ENCODE measurements at regions not wholly inside any gene's neighbourhood (a gene's known extent, or its start where the extent isn't known, plus 50 kb on each side); places are given as distances from the start of the nearest gene placed in this dataset.
"Not testable (repeated sequence)": the region's sequence is repeated elsewhere in the genome, so short reads cannot be mapped to it uniquely, and the experiment has no call there.

DNA sequence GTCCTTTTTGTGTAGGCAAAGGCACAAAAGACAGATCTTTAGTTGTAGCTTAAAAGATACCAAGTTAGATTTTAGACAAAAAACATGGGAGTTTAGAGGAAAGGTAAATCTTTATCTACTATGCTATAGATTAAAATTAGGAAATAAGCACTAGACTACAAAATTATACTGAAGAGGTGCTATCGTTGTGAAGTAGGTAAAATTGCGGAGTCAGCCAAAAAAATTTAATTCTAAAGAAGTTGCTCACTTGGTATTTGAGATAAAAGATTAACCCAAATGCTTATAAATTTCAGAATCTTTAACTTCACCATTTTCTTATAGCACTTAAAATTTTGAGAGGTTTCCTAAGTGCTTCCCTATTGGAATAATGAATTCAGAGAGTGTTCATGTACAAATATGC is 604.1 kb downstream of the GRXCR1 start:
- no peak for ATAC-seq (ENCODE audit: low FRiP score)
- TF ChIP-seq, protein P1, sequence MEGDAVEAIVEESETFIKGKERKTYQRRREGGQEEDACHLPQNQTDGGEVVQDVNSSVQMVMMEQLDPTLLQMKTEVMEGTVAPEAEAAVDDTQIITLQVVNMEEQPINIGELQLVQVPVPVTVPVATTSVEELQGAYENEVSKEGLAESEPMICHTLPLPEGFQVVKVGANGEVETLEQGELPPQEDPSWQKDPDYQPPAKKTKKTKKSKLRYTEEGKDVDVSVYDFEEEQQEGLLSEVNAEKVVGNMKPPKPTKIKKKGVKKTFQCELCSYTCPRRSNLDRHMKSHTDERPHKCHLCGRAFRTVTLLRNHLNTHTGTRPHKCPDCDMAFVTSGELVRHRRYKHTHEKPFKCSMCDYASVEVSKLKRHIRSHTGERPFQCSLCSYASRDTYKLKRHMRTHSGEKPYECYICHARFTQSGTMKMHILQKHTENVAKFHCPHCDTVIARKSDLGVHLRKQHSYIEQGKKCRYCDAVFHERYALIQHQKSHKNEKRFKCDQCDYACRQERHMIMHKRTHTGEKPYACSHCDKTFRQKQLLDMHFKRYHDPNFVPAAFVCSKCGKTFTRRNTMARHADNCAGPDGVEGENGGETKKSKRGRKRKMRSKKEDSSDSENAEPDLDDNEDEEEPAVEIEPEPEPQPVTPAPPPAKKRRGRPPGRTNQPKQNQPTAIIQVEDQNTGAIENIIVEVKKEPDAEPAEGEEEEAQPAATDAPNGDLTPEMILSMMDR (IDR thresholded peaks at IDR 0.05) = no peak
- no peak for DNase-seq (ENCODE audit: low spot score)

DNA sequence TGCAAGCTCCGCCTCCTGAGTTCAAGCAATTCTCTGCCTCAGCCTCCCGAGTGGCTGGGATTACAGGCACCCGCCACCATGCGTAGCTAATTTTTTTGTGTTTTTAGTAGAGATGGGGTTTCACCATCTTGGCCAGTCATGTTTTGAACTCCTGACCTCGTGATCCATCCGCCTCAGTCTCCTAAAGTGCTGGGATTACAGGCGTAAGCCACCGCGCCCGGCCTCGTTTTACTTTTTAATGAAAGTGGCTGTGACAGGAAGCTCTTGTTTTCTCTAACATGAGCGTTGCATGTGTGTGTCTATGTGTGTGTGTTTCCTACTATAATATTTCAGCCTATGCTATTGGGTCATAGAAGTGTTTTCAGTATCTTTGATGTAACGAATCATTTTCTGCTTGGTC is 613.3 kb downstream of the GRXCR1 start:
- not testable (repeated sequence) for DNase-seq (ENCODE audit: low spot score); ATAC-seq (ENCODE audit: low FRiP score)

DNA sequence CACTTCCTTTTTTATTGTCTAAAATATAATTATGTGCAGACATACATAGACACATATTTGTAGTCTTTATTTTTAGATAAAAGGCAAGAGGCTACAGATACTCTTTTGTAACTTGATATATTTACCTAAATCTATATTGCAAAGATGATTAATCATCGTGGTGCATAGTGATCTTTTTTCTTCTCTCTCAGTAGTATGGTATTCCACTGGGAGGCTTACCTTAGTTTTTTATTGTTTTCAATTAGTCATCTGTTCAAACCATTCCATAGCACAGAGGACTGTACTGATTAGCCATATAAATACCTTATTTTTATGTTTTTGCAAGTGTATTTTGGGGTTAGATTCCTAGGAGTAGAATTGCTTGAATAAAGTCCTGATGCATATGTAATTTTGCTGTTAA is 619.7 kb downstream of the GRXCR1 start:
- TF ChIP-seq, protein P1 (IDR thresholded peaks at IDR 0.05) = no peak
- ATAC-seq (ENCODE audit: low FRiP score) (no peak), DNase-seq (ENCODE audit: low spot score) (no peak)

DNA sequence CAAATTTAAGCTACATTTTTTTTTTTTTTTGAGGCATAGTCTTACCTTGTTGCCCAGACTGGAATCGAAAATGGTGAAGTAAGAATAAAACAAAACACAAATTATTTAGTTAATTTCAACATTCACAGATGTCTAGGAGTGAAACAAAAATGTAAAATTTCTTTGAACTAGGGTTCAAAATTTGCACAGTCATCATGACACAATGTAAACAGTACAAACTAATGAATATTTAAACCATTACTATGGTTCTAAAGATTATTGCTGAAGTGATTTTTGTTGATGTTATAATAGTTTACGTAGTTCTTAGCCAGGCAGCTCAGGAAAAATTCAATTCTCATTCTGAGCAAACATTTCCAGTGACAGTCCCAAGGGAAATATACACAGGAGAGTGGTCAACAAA is 633.1 kb downstream of the GRXCR1 start:
- TF ChIP-seq, protein P1 (IDR thresholded peaks at IDR 0.05) = no peak
- no peak for ATAC-seq (ENCODE audit: low FRiP score)

DNA sequence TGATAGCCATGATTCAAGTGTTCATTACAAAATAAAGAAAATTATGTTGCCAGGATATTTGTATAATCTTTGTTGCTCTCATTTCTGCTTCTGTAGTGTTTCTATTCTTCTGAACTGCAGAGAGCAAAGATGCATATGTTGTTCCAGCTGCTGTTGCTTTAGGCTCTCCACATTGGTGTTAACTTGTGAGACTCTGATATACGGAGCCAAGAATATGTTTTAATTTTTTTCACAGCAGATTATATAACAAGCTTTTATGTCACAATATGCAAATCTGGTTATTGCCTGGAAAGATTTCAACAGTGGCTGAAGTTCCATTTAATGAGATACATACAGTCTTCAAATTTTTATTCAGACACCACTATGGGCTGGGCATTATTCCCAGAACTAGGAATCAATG is 655.0 kb downstream of the GRXCR1 start:
- no peak for ATAC-seq (ENCODE audit: low FRiP score)
- no peak for DNase-seq (ENCODE audit: low spot score)
- TF ChIP-seq, protein P1 (IDR thresholded peaks at IDR 0.05) = no peak

More for the DNA sequence above, 633.1 kb downstream of the GRXCR1 start:
- DNase-seq (ENCODE audit: low spot score) = no peak

DNA sequence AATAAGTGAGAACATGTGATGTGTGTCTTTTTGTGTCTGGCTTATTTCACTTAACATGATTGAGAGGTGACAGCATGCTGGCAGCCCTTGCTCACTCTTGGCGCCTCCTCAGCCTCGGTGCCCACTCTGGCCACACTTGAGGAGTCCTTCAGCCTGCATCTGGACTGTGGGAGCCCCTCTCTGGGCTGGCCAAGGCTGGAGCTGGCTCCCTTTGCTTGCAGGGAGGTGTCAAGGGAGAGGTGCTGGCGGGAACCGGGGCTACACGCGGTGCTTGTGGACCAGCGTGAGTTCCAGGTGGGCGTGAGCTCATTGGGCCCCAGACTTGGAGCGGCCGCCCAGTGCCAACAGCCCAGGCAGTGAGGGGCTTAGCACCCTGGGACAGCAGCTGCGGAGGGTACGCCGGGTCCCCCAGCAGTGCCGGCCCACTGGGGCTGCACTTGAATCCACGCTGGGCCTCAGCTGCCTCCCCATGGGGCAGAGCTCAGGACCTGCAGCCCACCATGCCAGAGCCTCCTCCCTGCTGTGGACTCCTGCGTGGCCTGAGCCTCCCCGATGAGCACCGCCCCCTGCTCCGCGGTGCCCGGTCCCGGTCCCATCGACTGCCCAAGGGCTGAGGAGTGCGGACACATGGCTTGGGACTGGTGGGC is 658.6 kb downstream of the GRXCR1 start:
- TF ChIP-seq, protein P1 (IDR thresholded peaks at IDR 0.05) = no peak
- DNase-seq (ENCODE audit: low spot score) (no peak), ATAC-seq (ENCODE audit: low FRiP score) (no peak)

DNA sequence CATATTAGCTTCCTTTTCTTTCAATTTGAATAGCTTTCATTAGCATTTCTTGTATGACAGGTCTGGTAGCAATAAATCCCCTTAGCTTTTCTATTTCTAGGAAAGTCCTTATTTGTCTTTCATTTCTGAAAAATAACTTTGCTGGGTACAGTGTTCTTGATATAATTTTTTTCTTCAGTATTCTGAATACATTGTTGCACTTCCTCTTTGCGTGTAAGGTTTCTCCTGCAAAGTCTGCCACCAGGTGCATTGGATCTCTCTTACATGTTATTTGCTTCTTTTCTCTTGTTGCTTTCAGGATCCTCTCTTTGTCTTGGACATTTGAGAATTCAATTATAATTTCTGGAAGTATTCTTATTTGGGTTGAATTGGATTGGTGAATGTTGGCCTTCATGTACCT is 663.7 kb downstream of the GRXCR1 start:
- DNase-seq (ENCODE audit: low spot score) (no peak), ATAC-seq (ENCODE audit: low FRiP score) (no peak)
- TF ChIP-seq, protein P1 (IDR thresholded peaks at IDR 0.05) = no peak
